Lower leg skin (tissue), 3 donors: ENCODE measurements at regions not wholly inside any gene's neighbourhood (a gene's known extent, or its start where the extent isn't known, plus 50 kb on each side); places are given as distances from the start of the nearest gene placed in this dataset.

Experiments
- POLR2A ChIP-seq, 2 donors: fragments of 450-650 bp; IDR thresholded peaks; one replicate each; pipeline ENCODE4 v1.6.1; 2016 to 2017; ENCODE audit warnings: antibody characterized with exemption in 2 of 2, mild to moderate bottlenecking in 1 of 2, moderate library complexity in 1 of 2
- TF ChIP-seq, protein P1 (sequence below), 3 donors: fragments of 450-650 bp; IDR thresholded peaks; one replicate each; pipeline ENCODE4 v1.5.1; 2016; ENCODE audit warnings: antibody characterized with exemption in 3 of 3, mild to moderate bottlenecking in 3 of 3, moderate library complexity in 2 of 3

DNA sequence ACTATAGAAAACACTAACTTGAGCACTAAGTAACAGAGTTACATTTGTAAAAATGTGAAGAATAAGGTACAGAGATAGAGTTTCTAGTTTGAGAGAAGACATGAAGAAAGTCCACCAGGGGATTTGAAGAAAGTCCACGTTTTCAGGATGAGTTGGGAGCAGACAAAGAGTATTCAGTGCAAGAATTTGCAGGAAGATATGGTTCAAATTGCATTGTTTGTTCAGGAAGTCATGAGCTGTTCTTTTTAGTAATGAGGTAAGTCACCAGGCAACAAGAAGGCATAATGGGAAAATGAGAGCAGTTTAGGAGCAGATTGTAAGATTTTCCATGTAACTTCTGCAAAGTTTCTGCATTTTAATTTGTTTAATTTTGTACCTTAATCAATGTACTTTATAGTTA is 618.0 kb downstream of the DACH1 start:
- TF ChIP-seq POLR2A (IDR thresholded peaks at IDR 0.05): no peak
- TF ChIP-seq, protein P1, sequence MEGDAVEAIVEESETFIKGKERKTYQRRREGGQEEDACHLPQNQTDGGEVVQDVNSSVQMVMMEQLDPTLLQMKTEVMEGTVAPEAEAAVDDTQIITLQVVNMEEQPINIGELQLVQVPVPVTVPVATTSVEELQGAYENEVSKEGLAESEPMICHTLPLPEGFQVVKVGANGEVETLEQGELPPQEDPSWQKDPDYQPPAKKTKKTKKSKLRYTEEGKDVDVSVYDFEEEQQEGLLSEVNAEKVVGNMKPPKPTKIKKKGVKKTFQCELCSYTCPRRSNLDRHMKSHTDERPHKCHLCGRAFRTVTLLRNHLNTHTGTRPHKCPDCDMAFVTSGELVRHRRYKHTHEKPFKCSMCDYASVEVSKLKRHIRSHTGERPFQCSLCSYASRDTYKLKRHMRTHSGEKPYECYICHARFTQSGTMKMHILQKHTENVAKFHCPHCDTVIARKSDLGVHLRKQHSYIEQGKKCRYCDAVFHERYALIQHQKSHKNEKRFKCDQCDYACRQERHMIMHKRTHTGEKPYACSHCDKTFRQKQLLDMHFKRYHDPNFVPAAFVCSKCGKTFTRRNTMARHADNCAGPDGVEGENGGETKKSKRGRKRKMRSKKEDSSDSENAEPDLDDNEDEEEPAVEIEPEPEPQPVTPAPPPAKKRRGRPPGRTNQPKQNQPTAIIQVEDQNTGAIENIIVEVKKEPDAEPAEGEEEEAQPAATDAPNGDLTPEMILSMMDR (IDR thresholded peaks at IDR 0.05): no peak
